ENCODE measurements at regions not wholly inside any gene's neighbourhood (a gene's known extent, or its start where the extent isn't known, plus 50 kb on each side); places are given as distances from the start of the nearest gene placed in this dataset.

GRCh38 chr3:59685432-59685831 lies 635.6 kb upstream of the CFAP20DC start (continued):
- no peak for TF ChIP-seq ESRRA (IDR thresholded peaks at IDR 0.05; ENCODE audit: low read length)
- TF ChIP-seq E2F8 (IDR thresholded peaks at IDR 0.05; ENCODE audit: low read depth, partially characterized antibody): no peak
- no peak for TF ChIP-seq EP300 (IDR thresholded peaks at IDR 0.05; ENCODE audit: borderline replicate concordance in 1 of 2, control insufficient read depth in 1 of 2, low read depth in 2 of 2, low read length in 2 of 2)
- TF ChIP-seq CREM (IDR thresholded peaks at IDR 0.05; ENCODE audit: low read depth): no peak
- TF ChIP-seq, protein P1, sequence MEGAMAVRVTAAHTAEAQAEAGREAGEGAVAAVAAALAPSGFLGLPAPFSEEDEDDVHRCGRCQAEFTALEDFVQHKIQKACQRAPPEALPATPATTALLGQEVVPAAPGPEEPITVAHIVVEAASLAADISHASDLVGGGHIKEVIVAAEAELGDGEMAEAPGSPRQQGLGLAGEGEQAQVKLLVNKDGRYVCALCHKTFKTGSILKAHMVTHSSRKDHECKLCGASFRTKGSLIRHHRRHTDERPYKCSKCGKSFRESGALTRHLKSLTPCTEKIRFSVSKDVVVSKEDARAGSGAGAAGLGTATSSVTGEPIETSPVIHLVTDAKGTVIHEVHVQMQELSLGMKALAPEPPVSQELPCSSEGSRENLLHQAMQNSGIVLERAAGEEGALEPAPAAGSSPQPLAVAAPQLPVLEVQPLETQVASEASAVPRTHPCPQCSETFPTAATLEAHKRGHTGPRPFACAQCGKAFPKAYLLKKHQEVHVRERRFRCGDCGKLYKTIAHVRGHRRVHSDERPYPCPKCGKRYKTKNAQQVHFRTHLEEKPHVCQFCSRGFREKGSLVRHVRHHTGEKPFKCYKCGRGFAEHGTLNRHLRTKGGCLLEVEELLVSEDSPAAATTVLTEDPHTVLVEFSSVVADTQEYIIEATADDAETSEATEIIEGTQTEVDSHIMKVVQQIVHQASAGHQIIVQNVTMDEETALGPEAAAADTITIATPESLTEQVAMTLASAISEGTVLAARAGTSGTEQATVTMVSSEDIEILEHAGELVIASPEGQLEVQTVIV (IDR thresholded peaks at IDR 0.05; ENCODE audit: borderline replicate concordance, partially characterized antibody): no peak
- no peak for TF ChIP-seq ZNF24 (IDR thresholded peaks at IDR 0.05)

- no peak for TF ChIP-seq TCF7 (IDR thresholded peaks at IDR 0.05; ENCODE audit: borderline replicate concordance)
- TF ChIP-seq ESRRA (IDR thresholded peaks at IDR 0.05; ENCODE audit: low read length): no peak
- no peak for TF ChIP-seq NFIC (IDR thresholded peaks at IDR 0.05; ENCODE audit: low read depth, low read length)
- no peak for TF ChIP-seq MEF2A (IDR thresholded peaks at IDR 0.05; ENCODE audit: insufficient read depth, low read depth, low read length)
- no peak for TF ChIP-seq MEF2B (IDR thresholded peaks at IDR 0.05; ENCODE audit: partially characterized antibody, poor library complexity, severe bottlenecking)
- TF ChIP-seq GATAD2B (conservative IDR thresholded peaks at IDR 0.05; ENCODE audit: low read depth): no peak
- RAD21 ChIA-PET (ENCODE audit: unreplicated experiment): interaction anchor here (0.7 kb wide), 1 partner anchor 173 kb away, joined by 3 read pairs; no protein-coding TSS in a partner anchor
- Histone ChIP-seq H2AFZ (ENCODE audit: control insufficient read depth, low read depth, low read length) (no peak overlapping the region), H3K79me2 (ENCODE audit: control insufficient read depth, insufficient read depth, low read length) (no peaks in the 10 kb centered on the region), H3K4me2 (ENCODE audit: control insufficient read depth, insufficient read depth) (no peak overlapping the region), H3K36me3 (ENCODE audit: control insufficient read depth in 2 of 2, insufficient read depth in 2 of 2, low read length in 1 of 2) (no peaks in the 10 kb centered on the region), H3K4me3 (no peak overlapping the region), H3K27me3 (replicated peaks in 1 of 2; ENCODE audit: control insufficient read depth in 2 of 2, insufficient read depth in 2 of 2, low read length in 1 of 2) (no peaks in the 10 kb centered on the region), H3K9me3 (replicated peaks; ENCODE audit: control insufficient read depth, insufficient read depth, low read length) (no peaks in the 10 kb centered on the region), H3K4me1 (ENCODE audit: control insufficient read depth, insufficient read depth, low read length) (no peaks in the 10 kb centered on the region), H4K20me1 (ENCODE audit: control insufficient read depth, insufficient read depth) (no peaks in the 10 kb centered on the region), H3K27ac (ENCODE audit: control insufficient read depth, insufficient read depth) (no peak overlapping the region), H3K9ac (ENCODE audit: control insufficient read depth, insufficient read depth, low read length) (no peak overlapping the region)
- POLR2A ChIA-PET: no interaction called here
- DNase-seq (ENCODE audit: low read depth, low spot score): no peak
- ATAC-seq: no peak
- FAIRE-seq: no peak
- intact Hi-C loops (cut with micrococcal nuclease; ENCODE audit: unreplicated experiment): no loop called here
- SMC1A ChIA-PET (ENCODE audit: uncharacterized antibody, unreplicated experiment): no interaction called here
- WGBS (ENCODE audit: insufficient coverage, insufficient replicate concordance, low lambda C conversion rate, missing lambda C conversion rate): 5% methylated on average over 1 of the region's 1 CpG
- BruUV-seq (replicated peaks): no TSS peak
- CTCF ChIA-PET: no interaction called here
- in situ Hi-C loops (cut with MboI): no loop called here
Measured at GRCh38 chr3:59684766-59685165, 634.9 kb upstream of the CFAP20DC start.
